AG09319 (cell line): ENCODE measurements at regions not wholly inside any gene's neighbourhood (a gene's known extent, or its start where the extent isn't known, plus 50 kb on each side); places are given as distances from the start of the nearest gene placed in this dataset.

ENCODE experiments used
- DNase-seq: peaks from one replicate; pipeline ENCODE4 v3.0.0-alpha.2; 2010; ENCODE audit warnings: low read depth; ENCODE audit errors: extremely low read depth
- CTCF ChIP-seq: IDR thresholded peaks from 2 replicates; pipeline ENCODE4 v1.5.1; 2011; ENCODE audit warnings: low read depth, mild to moderate bottlenecking, inconsistent platforms, low read length, moderate library complexity

- no peak for TF ChIP-seq CTCF
- no peak for DNase-seq
These were observed 71.9 kb upstream of the CHST15 start for GRCh38 chr10:124165311-124165710.

GRCh38 chr10:124164264-124164663 is 70.9 kb upstream of the CHST15 start:
- DNase-seq: no peak
- TF ChIP-seq CTCF: no peak

- no peak for DNase-seq
- TF ChIP-seq CTCF: no peak
These were observed 69.5 kb upstream of the CHST15 start for GRCh38 chr10:124162774-124163354.

GRCh38 chr10:124162136-124162535 is 68.7 kb upstream of the CHST15 start:
- no peak for TF ChIP-seq CTCF
- DNase-seq: no peak

- no peak for TF ChIP-seq CTCF
- DNase-seq: no peak
These were observed 68.2 kb upstream of the CHST15 start for GRCh38 chr10:124161601-124162000.

GRCh38 chr10:124160943-124161582 is 67.7 kb upstream of the CHST15 start:
- TF ChIP-seq CTCF: no peak
- DNase-seq: no peak

- no peak for DNase-seq
- TF ChIP-seq CTCF: no peak
These were observed 66.8 kb upstream of the CHST15 start for GRCh38 chr10:124160176-124160575.
